Keratinocyte (primary cell): ENCODE measurements at regions not wholly inside any gene's neighbourhood (a gene's known extent, or its start where the extent isn't known, plus 50 kb on each side); places are given as distances from the start of the nearest gene placed in this dataset.

ENCODE experiments used
- DNase-seq: peaks from one replicate; pipeline ENCODE4 v3.0.0-alpha.2; 2011; ENCODE audit warnings: low read depth, missing footprints, low spot score
- FAIRE-seq: peaks from 2 replicates; lab custom pipeline; 2011; peaks lifted over from hg19 to GRCh38; lab: Jason Lieb, UNC
- H2AFZ ChIP-seq: 2 replicates; pipeline ENCODE4 v1.6.0; 2012; ENCODE audit warnings: low read length, control low read depth, inconsistent platforms; ENCODE audit not compliant: control insufficient read depth
- H3K27ac ChIP-seq: 2 replicates; pipeline ENCODE4 v1.5.1; 2011; ENCODE audit warnings: low read length; ENCODE audit not compliant: control insufficient read depth, insufficient read depth
- H3K27me3 ChIP-seq: 3 replicates; pipeline ENCODE4 v1.6.0; 2011; ENCODE audit warnings: low read length; ENCODE audit not compliant: control insufficient read depth, insufficient read depth; ENCODE audit errors: extremely low read depth
- H3K36me3 ChIP-seq, 2 experiments: 2 replicates in 1 of 2; 3 replicates in 1 of 2; pipeline ENCODE4 v1.5.1; 2011; ENCODE audit warnings: low read length in 2 of 2, mild to moderate bottlenecking in 1 of 2; ENCODE audit not compliant: control insufficient read depth in 2 of 2, insufficient read depth in 2 of 2; ENCODE audit errors: extremely low read depth in 1 of 2
- H3K4me1 ChIP-seq: 3 replicates; pipeline ENCODE4 v1.5.1; 2011; ENCODE audit warnings: low read length; ENCODE audit not compliant: control insufficient read depth, insufficient read depth; ENCODE audit errors: extremely low read depth
- H3K4me2 ChIP-seq: 3 replicates; pipeline ENCODE4 v1.6.0; 2011; ENCODE audit warnings: low read depth, low read length; ENCODE audit not compliant: control insufficient read depth, insufficient read depth; ENCODE audit errors: extremely low read depth
- H3K4me3 ChIP-seq, 3 experiments: fragments of 200-600 bp in 1 of 3; sonication (generic) in 1 of 3; 2 replicates in 2 of 3; 3 replicates in 1 of 3; pipeline ENCODE4 v1.5.1; 2011 to 2016; ENCODE audit warnings: low read length in 3 of 3, mild to moderate bottlenecking in 3 of 3, control low read depth in 2 of 3, inconsistent platforms in 1 of 3, low read depth in 1 of 3, mixed read lengths in 1 of 3, mixed run types in 1 of 3, moderate library complexity in 1 of 3; ENCODE audit not compliant: control insufficient read depth in 2 of 3, insufficient read depth in 2 of 3; ENCODE audit errors: extremely low read depth in 1 of 3
- H3K79me2 ChIP-seq: 2 replicates; pipeline ENCODE4 v1.6.0; 2012; ENCODE audit warnings: low read length; ENCODE audit not compliant: control insufficient read depth, insufficient read depth
- H3K9ac ChIP-seq: 3 replicates; pipeline ENCODE4 v1.6.0; 2011; ENCODE audit warnings: low read length; ENCODE audit not compliant: control insufficient read depth, insufficient read depth; ENCODE audit errors: extremely low read depth
- H3K9me1 ChIP-seq: 3 replicates; pipeline ENCODE4 v1.6.0; 2011; ENCODE audit warnings: low read length; ENCODE audit not compliant: control insufficient read depth, insufficient read depth; ENCODE audit errors: extremely low read depth
- H3K9me3 ChIP-seq: 2 replicates; pipeline ENCODE4 v1.5.1; 2012; ENCODE audit warnings: low read depth, low read length; ENCODE audit not compliant: control insufficient read depth
- H4K20me1 ChIP-seq: 3 replicates; pipeline ENCODE4 v1.6.0; 2011; ENCODE audit warnings: low read length; ENCODE audit not compliant: control insufficient read depth, insufficient read depth; ENCODE audit errors: extremely low read depth
- CTCF ChIP-seq, 3 experiments: IDR thresholded peaks in 1 of 3; conservative IDR thresholded peaks in 1 of 3; optimal IDR thresholded peaks in 1 of 3; 2 replicates in 2 of 3; 3 replicates in 1 of 3; pipeline versions ENCODE3 to v1.5.1; 2011; ENCODE audit warnings: low read length in 3 of 3, mild to moderate bottlenecking in 3 of 3, moderate library complexity in 2 of 3, control low read depth in 1 of 3, inconsistent platforms in 1 of 3; ENCODE audit not compliant: insufficient read depth in 2 of 3; ENCODE audit errors: extremely low read depth in 1 of 3
- EZH2 ChIP-seq: IDR thresholded peaks from one replicate; pipeline ENCODE4 v1.6.1; 2012; ENCODE audit warnings: inconsistent platforms, mild to moderate bottlenecking, low read length, moderate library complexity
- dilution Hi-C: fragments of 300-500 bp; cut with MboI; formaldehyde crosslinking; loops from one replicate; pipeline ENCODE4 v1.7.0; 2020; ENCODE audit warnings: low sequenced_read_pairs; ENCODE audit not compliant: extremely low pct_ligation_motif_present

- H3K4me3 ChIP-seq: no peak overlapping the region
- H3K4me2 ChIP-seq: no peak overlapping the region
- H4K20me1 ChIP-seq: no peaks in the 10 kb centered on the region
- TF ChIP-seq CTCF (optimal IDR thresholded peaks at IDR 0.05 in 1 of 3, IDR thresholded peaks at IDR 0.05 in 1 of 3, conservative IDR thresholded peaks at IDR 0.05 in 1 of 3; ENCODE audit: extremely low read depth in 1 of 3, insufficient read depth in 2 of 3, low read length in 3 of 3) (no peak), EZH2 (no peak)
- H2AFZ ChIP-seq: no peak overlapping the region
- peaks cover 2% of the 10 kb centered on the region for H3K9me3 ChIP-seq
- no peak overlapping the region for H3K9ac ChIP-seq
- H3K27ac ChIP-seq: no peak overlapping the region
- peaks cover 3% of the 10 kb centered on the region for H3K4me1 ChIP-seq
- FAIRE-seq: no peak
- H3K9me1 ChIP-seq: no peaks in the 10 kb centered on the region
- H3K27me3 ChIP-seq: no peaks in the 10 kb centered on the region
- no peak for DNase-seq
- H3K36me3 ChIP-seq: no peaks in the 10 kb centered on the region
- dilution Hi-C loops: no loop called here
- H3K79me2 ChIP-seq: no peaks in the 10 kb centered on the region
Observed at GRCh38 chr17:14918540-14918939, 346.6 kb downstream of the PMP22 start.

- TF ChIP-seq EZH2 (no peak), CTCF (optimal IDR thresholded peaks at IDR 0.05 in 1 of 3, IDR thresholded peaks at IDR 0.05 in 1 of 3, conservative IDR thresholded peaks at IDR 0.05 in 1 of 3; ENCODE audit: extremely low read depth in 1 of 3, insufficient read depth in 2 of 3, low read length in 3 of 3) (no peak)
- Histone ChIP-seq H3K27me3 (no peaks in the 10 kb centered on the region), H3K79me2 (no peaks in the 10 kb centered on the region), H3K36me3 (no peaks in the 10 kb centered on the region), H3K9ac (no peak overlapping the region), H3K9me3 (no peaks in the 10 kb centered on the region), H2AFZ (no peak overlapping the region), H3K4me1 (peaks cover 6% of the 10 kb centered on the region), H3K9me1 (no peaks in the 10 kb centered on the region), H3K4me2 (no peak overlapping the region), H4K20me1 (no peaks in the 10 kb centered on the region), H3K4me3 (no peak overlapping the region), H3K27ac (no peak overlapping the region)
- no peak for DNase-seq
- dilution Hi-C loops: no loop called here
- FAIRE-seq: no peak
Observed at GRCh38 chr17:14910916-14911315, 354.2 kb downstream of the PMP22 start.
